ENCODE measurements at regions not wholly inside any gene's neighbourhood (a gene's known extent, or its start where the extent isn't known, plus 50 kb on each side); places are given as distances from the start of the nearest gene placed in this dataset.

DNA sequence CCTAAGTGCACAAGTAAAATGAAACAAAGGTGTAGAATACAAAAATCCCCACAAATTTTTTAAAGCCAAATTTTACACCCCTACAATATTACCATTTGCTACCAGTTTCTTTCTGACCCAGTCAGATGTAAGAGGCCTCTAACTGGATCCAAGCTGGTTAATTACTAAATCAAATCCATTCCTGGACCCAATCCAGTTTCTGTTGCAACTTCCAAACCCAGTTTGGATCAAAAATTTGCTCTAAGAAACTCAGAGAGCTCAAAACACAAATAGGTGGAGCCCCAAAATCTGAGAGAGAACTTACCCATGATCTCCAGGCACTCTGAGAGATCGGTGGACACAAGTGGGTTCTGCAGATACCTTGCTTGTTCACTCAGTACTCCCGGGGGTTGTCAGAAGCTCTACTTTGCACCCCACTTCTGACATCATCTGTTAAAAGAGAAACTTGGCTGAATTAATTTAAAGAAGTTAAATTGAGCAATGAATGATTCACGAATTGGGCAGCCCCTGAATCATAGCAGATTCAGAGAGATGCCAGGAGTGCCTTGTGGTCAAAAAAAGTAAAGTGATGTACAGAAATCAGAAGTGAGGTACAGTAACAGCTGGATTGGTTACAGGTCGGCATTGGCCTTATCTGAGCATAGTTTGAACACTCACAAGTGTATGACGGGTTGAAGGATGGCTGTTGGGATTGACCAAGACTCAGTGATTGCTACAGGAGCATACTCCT lies 448.0 kb downstream of the KCNT2 start:
- ATAC-seq: no peak

DNA sequence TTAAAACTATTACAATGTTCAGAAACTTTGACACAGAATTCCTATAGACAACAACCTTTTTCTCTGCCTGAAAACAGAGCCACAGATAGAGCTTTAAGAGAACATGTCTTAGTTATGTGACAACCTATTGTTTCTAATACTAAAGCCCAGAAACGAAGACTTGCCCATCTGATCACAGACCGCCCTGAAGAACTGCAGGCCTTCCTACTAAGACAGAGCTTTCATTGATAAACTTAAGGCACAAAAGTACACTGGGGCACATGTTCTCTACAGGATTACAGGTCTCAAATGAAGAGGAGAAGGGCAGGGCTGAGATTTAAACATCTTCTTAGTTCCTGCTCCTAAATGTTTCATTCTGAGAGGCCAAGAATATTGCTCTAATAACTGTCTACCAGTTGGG lies 452.7 kb downstream of the KCNT2 start:
- DNase-seq (no peak), ATAC-seq (no peak)
- ChIA-PET CTCF (no interaction called here), POLR2A (no interaction called here)
- Mint-ChIP-seq H3K9me3 (no peaks in the 10 kb centered on the region), H3K4me1 (ENCODE audit: low read depth) (no peaks in the 10 kb centered on the region), H3K36me3 (ENCODE audit: low read depth) (no peaks in the 10 kb centered on the region), H3K27me3 (no peaks in the 10 kb centered on the region), H3K4me3 (no peak overlapping the region), H3K27ac (no peak overlapping the region)
- TF ChIP-seq, protein P1, sequence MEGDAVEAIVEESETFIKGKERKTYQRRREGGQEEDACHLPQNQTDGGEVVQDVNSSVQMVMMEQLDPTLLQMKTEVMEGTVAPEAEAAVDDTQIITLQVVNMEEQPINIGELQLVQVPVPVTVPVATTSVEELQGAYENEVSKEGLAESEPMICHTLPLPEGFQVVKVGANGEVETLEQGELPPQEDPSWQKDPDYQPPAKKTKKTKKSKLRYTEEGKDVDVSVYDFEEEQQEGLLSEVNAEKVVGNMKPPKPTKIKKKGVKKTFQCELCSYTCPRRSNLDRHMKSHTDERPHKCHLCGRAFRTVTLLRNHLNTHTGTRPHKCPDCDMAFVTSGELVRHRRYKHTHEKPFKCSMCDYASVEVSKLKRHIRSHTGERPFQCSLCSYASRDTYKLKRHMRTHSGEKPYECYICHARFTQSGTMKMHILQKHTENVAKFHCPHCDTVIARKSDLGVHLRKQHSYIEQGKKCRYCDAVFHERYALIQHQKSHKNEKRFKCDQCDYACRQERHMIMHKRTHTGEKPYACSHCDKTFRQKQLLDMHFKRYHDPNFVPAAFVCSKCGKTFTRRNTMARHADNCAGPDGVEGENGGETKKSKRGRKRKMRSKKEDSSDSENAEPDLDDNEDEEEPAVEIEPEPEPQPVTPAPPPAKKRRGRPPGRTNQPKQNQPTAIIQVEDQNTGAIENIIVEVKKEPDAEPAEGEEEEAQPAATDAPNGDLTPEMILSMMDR (IDR thresholded peaks at IDR 0.05): no peak
- intact Hi-C loops (cut with micrococcal nuclease): no loop called here

More for the DNA sequence above, 448.0 kb downstream of the KCNT2 start:
- no peak for DNase-seq
- CTCF ChIA-PET: interaction anchor here (2.0 kb wide), 1 partner anchor 11 kb away, joined by 7 read pairs; no protein-coding TSS in a partner anchor
- no peaks in the 10 kb centered on the region for H3K9me3 Mint-ChIP-seq
- intact Hi-C loops (cut with micrococcal nuclease): no loop called here
- H3K27me3 Mint-ChIP-seq: no peaks in the 10 kb centered on the region
- H3K27ac Mint-ChIP-seq: no peak overlapping the region
- no peaks in the 10 kb centered on the region for H3K4me1 Mint-ChIP-seq (ENCODE audit: low read depth)
- no peak overlapping the region for H3K4me3 Mint-ChIP-seq
- TF ChIP-seq, protein P1 (IDR thresholded peaks at IDR 0.05): no peak
- H3K36me3 Mint-ChIP-seq (ENCODE audit: low read depth): no peaks in the 10 kb centered on the region
- POLR2A ChIA-PET: interaction anchor here (0.6 kb wide), 1 partner anchor 495 kb away, joined by 3 read pairs; no protein-coding TSS in a partner anchor

DNA sequence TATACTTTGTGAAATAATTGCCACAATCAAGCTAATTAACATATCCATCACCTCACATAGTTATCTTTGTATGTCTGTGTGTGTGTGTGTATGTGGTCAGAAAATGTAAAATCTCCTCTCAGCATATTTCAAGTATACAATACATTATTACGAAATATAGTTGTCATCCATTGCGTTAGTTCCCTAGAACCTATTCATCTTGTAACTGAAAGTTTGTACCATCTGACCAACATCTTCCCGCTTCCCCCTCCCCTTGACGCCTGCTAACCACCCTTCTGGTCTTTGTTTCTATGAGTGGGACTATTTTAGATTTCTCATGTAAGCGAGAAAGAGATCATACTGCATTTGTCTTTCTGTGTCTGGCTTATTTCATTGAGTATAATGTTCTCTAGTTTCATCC lies 455.3 kb downstream of the KCNT2 start:
- H3K36me3 Mint-ChIP-seq (ENCODE audit: low read depth): no peaks in the 10 kb centered on the region
- TF ChIP-seq, protein P1 (IDR thresholded peaks at IDR 0.05): no peak
- ChIA-PET CTCF (no interaction called here), POLR2A (no interaction called here)
- intact Hi-C loops (cut with micrococcal nuclease): no loop called here
- DNase-seq: peak; percentile 3
- ATAC-seq: no peak
- no peak overlapping the region for H3K27ac Mint-ChIP-seq
- H3K4me1 Mint-ChIP-seq (ENCODE audit: low read depth): no peaks in the 10 kb centered on the region
- H3K27me3 Mint-ChIP-seq: no peaks in the 10 kb centered on the region
- no peaks in the 10 kb centered on the region for H3K9me3 Mint-ChIP-seq
- H3K4me3 Mint-ChIP-seq: no peak overlapping the region

DNA sequence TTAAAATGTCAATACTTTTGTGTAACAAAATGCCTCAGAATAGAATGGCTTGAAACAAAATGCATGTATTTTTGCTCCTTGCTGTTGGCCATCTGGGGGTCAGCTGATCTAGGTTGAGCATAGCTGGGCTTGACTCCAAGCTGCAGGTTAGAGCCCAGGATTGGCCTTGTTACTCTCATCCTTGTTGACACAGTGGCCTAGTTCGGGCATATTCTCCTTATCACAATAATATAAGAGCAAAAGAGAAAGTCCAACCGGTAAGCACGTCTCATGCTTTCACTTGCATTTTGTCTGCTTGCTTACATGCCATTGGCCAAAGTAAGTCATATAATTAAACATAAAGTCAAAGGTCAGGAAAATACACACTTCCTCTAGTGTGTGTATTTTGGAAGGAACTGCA lies 456.2 kb downstream of the KCNT2 start:
- Mint-ChIP-seq H3K4me3 (no peak overlapping the region), H3K4me1 (ENCODE audit: low read depth) (no peaks in the 10 kb centered on the region), H3K27ac (no peak overlapping the region), H3K36me3 (ENCODE audit: low read depth) (no peaks in the 10 kb centered on the region), H3K27me3 (no peaks in the 10 kb centered on the region), H3K9me3 (no peaks in the 10 kb centered on the region)
- ATAC-seq (no peak), DNase-seq (no peak)
- intact Hi-C loops (cut with micrococcal nuclease): no loop called here
- CTCF ChIA-PET: no interaction called here
- POLR2A ChIA-PET: no interaction called here
- TF ChIP-seq, protein P1 (IDR thresholded peaks at IDR 0.05): no peak

DNA sequence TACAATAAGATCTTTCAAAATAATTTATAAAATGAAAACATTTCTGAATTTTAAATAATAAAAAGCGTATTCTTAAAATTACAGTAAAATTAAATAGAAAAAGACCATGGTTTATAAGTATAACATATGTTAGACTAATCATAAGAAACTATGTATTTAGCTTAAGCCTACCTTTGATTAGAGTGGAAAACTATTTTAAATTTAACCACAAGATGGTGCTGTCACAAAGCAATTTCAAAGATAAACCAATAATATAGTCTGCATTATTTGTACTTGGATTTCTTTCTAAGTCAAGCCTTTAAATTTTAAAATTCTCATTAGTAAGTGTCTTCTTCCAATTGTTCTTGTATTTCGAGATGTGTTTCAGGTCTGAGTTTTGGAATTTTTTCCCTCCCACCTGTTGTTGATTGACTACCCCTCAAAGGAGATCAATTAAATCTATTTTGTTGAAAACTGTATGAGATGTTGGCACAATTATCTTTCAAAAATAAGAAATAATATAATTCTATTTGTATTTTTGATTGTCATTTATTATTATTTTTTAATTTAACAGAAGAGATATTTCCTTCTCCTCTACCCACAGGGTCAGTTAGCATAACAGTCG lies 459.8 kb downstream of the KCNT2 start:
- TF ChIP-seq, protein P1 (IDR thresholded peaks at IDR 0.05): peak; percentile 35
- Mint-ChIP-seq H3K36me3 (ENCODE audit: low read depth) (no peaks in the 10 kb centered on the region), H3K4me3 (no peak overlapping the region), H3K9me3 (no peaks in the 10 kb centered on the region), H3K27me3 (no peaks in the 10 kb centered on the region), H3K27ac (no peak overlapping the region), H3K4me1 (ENCODE audit: low read depth) (no peaks in the 10 kb centered on the region)
- ChIA-PET POLR2A (no interaction called here), CTCF (interaction anchor here (1.3 to 4.6 kb wide), 5 partner anchors 11 to 513 kb away, joined by 4 to 30 read pairs (median 7); no protein-coding TSS in a partner anchor)
- DNase-seq (no peak), ATAC-seq (no peak)
- intact Hi-C loops (cut with micrococcal nuclease): loop anchor here (2.0 kb wide), 1 partner anchor 512 kb away; no protein-coding TSS in a partner anchor
